OCI-LY3 (cell line): ENCODE measurements at regions not wholly inside any gene's neighbourhood (a gene's known extent, or its start where the extent isn't known, plus 50 kb on each side); places are given as distances from the start of the nearest gene placed in this dataset.

Experiments used
- H2AFZ ChIP-seq: fragments of 200-600, 300-600 bp; shearing (Covaris generic); 2 replicates; pipeline ENCODE4 v1.6.0; 2014; ENCODE audit warnings: antibody characterized with exemption, low read depth, low read length
- H3K27ac ChIP-seq: fragments of 200-600, 300-600 bp; sonication (generic); 2 replicates; pipeline ENCODE4 v1.5.1; 2014; ENCODE audit warnings: mild to moderate bottlenecking, low read length, moderate library complexity, mixed read lengths
- H3K27me3 ChIP-seq: fragments of 200-600, 300-600 bp; sonication (generic); 2 replicates; pipeline ENCODE4 v1.6.1; 2014; ENCODE audit warnings: low read depth, low read length, mixed read lengths
- H3K36me3 ChIP-seq: fragments of 200-600, 300-600 bp; sonication (generic); replicated peaks from 2 replicates; pipeline ENCODE3; 2014; ENCODE audit warnings: low read depth, low read length, mixed read lengths
- H3K4me1 ChIP-seq: fragments of 300-600, 200-600 bp; sonication (generic); 2 replicates; pipeline ENCODE4 v1.6.1; 2014; ENCODE audit warnings: low read length, mixed read lengths
- H3K4me2 ChIP-seq: fragments of 200-600, 300-600 bp; sonication (generic); 2 replicates; pipeline ENCODE4 v1.6.1; 2014; ENCODE audit warnings: low read length, mixed read lengths
- H3K4me3 ChIP-seq: fragments of 300-600, 200-600 bp; sonication (generic); 2 replicates; pipeline ENCODE4 v1.5.1; 2014; ENCODE audit warnings: antibody characterized with exemption, mild to moderate bottlenecking, low read length, moderate library complexity
- H3K79me2 ChIP-seq: fragments of 300-600, 200-600 bp; shearing (Covaris generic); 2 replicates; pipeline ENCODE4 v1.6.1; 2014; ENCODE audit warnings: mild to moderate bottlenecking, low read length, mixed read lengths
- H3K9ac ChIP-seq: fragments of 300-600, 200-600 bp; shearing (Covaris generic); 2 replicates; pipeline ENCODE4 v1.6.0; 2014; ENCODE audit warnings: mild to moderate bottlenecking, low read length, moderate library complexity
- H3K9me3 ChIP-seq: fragments of 200-600, 300-600 bp; shearing (Covaris generic); 2 replicates; pipeline ENCODE4 v1.6.1; 2014; ENCODE audit warnings: low read length, mixed read lengths; ENCODE audit not compliant: insufficient read depth
- H4K20me1 ChIP-seq: fragments of 200-600, 300-600 bp; sonication (generic); 2 replicates; pipeline ENCODE4 v1.6.1; 2016; ENCODE audit warnings: low read length, mixed read lengths; ENCODE audit not compliant: insufficient read depth
- CTCF ChIP-seq: fragments of 200-600, 300-600 bp; sonication (generic); IDR thresholded peaks from 2 replicates; pipeline ENCODE4 v1.5.1; 2014; ENCODE audit warnings: antibody characterized with exemption, low read length, low read depth
- EZH2phosphoT487 ChIP-seq: fragments of 200-600 bp; shearing (Covaris generic); IDR thresholded peaks from 2 replicates; pipeline ENCODE4 v1.6.1; 2018; ENCODE audit warnings: antibody characterized with exemption, mixed run types, low read depth

GRCh38 chr20:7695635-7696034 lies 244.6 kb downstream of the HAO1 start:
- no peaks in the 10 kb centered on the region for H3K4me1 ChIP-seq
- H3K4me2 ChIP-seq, result no peak overlapping the region
- H3K27ac ChIP-seq, result no peak overlapping the region
- H4K20me1 ChIP-seq, result no peaks in the 10 kb centered on the region
- no peaks in the 10 kb centered on the region for H3K27me3 ChIP-seq
- H3K79me2 ChIP-seq, result no peaks in the 10 kb centered on the region
- no peaks in the 10 kb centered on the region for H3K36me3 ChIP-seq
- no peaks in the 10 kb centered on the region for H3K9me3 ChIP-seq
- H3K4me3 ChIP-seq, result no peak overlapping the region
- H3K9ac ChIP-seq, result no peak overlapping the region
- TF ChIP-seq CTCF (no peak), EZH2phosphoT487 (no peak)
- H2AFZ ChIP-seq, result no peak overlapping the region

GRCh38 chr20:7696311-7696710 lies 243.9 kb downstream of the HAO1 start:
- H3K4me1 ChIP-seq, result no peaks in the 10 kb centered on the region
- H3K4me2 ChIP-seq, result no peak overlapping the region
- H4K20me1 ChIP-seq, result no peaks in the 10 kb centered on the region
- TF ChIP-seq CTCF, result no peak
- no peak for TF ChIP-seq EZH2phosphoT487
- no peak overlapping the region for H3K4me3 ChIP-seq
- H2AFZ ChIP-seq, result no peak overlapping the region
- no peaks in the 10 kb centered on the region for H3K9me3 ChIP-seq
- no peaks in the 10 kb centered on the region for H3K27me3 ChIP-seq
- no peak overlapping the region for H3K27ac ChIP-seq
- no peak overlapping the region for H3K9ac ChIP-seq
- H3K79me2 ChIP-seq, result no peaks in the 10 kb centered on the region
- H3K36me3 ChIP-seq, result no peaks in the 10 kb centered on the region

- Histone ChIP-seq H3K79me2 (no peaks in the 10 kb centered on the region), H3K4me1 (no peaks in the 10 kb centered on the region), H3K4me2 (no peak overlapping the region), H4K20me1 (no peaks in the 10 kb centered on the region), H2AFZ (no peak overlapping the region), H3K27me3 (no peaks in the 10 kb centered on the region), H3K9ac (no peak overlapping the region), H3K27ac (no peak overlapping the region), H3K36me3 (no peaks in the 10 kb centered on the region), H3K9me3 (no peaks in the 10 kb centered on the region), H3K4me3 (no peak overlapping the region)
- TF ChIP-seq CTCF (no peak), EZH2phosphoT487 (no peak)
These were observed 238.1 kb downstream of the HAO1 start for GRCh38 chr20:7702141-7702540.

GRCh38 chr20:7703551-7703961 lies 236.7 kb downstream of the HAO1 start:
- H3K9ac ChIP-seq, result no peak overlapping the region
- no peak overlapping the region for H3K4me2 ChIP-seq
- no peaks in the 10 kb centered on the region for H3K9me3 ChIP-seq
- no peaks in the 10 kb centered on the region for H3K36me3 ChIP-seq
- H3K4me1 ChIP-seq, result no peaks in the 10 kb centered on the region
- no peaks in the 10 kb centered on the region for H4K20me1 ChIP-seq
- TF ChIP-seq CTCF (no peak), EZH2phosphoT487 (no peak)
- H3K27me3 ChIP-seq, result no peaks in the 10 kb centered on the region
- no peak overlapping the region for H2AFZ ChIP-seq
- no peak overlapping the region for H3K4me3 ChIP-seq
- no peak overlapping the region for H3K27ac ChIP-seq
- no peaks in the 10 kb centered on the region for H3K79me2 ChIP-seq
